PC-3 (cell line): ENCODE measurements at regions not wholly inside any gene's neighbourhood (a gene's known extent, or its start where the extent isn't known, plus 50 kb on each side); places are given as distances from the start of the nearest gene placed in this dataset.

Experiments used
- ATAC-seq: fragments of 200-7000 bp; cut with Tn5 transposase; 2 replicates; pipeline ENCODE4 v1.9.1; 2020; ENCODE audit warnings: mild to moderate bottlenecking, moderate library complexity
- BruUV-seq: library from RNA; stranded (reverse); fragments of 400-500 nt; replicated peaks from 2 replicates; lab custom pipeline; 2021; lab: Mats Ljungman, UMichigan
- CTCF ChIA-PET: fragments of 300-600 bp; sonication (Branson Sonifier 250); formaldehyde crosslinking; loops from one replicate; lab custom pipeline; 2022; ENCODE audit warnings: antibody characterized with exemption; lab: Charles Lee
- POLR2A ChIA-PET: fragments of 300-600 bp; sonication (Branson Sonifier 250); formaldehyde crosslinking; loops from one replicate; lab custom pipeline; 2022; ENCODE audit warnings: antibody characterized with exemption; ENCODE audit not compliant: unreplicated experiment; lab: Charles Lee
- DNase-seq: peaks from one replicate; pipeline ENCODE4 v3.0.0-alpha.2; 2015
- H2AFZ ChIP-seq: fragments of 300-600 bp; sonication (generic); 2 replicates; pipeline ENCODE4 v1.6.0; 2016; ENCODE audit warnings: antibody characterized with exemption, low read length
- H3F3A ChIP-seq: fragments of 300-600 bp; sonication (generic); one replicate; pipeline ENCODE4 v1.6.0; 2017; ENCODE audit warnings: antibody characterized with exemption, low read length, control low read depth, mild to moderate bottlenecking; ENCODE audit not compliant: unreplicated experiment
- H3K27ac ChIP-seq: fragments of 300-600 bp; sonication (generic); 2 replicates; pipeline ENCODE4 v1.5.1; 2016; ENCODE audit warnings: mild to moderate bottlenecking, low read length
- H3K27me3 ChIP-seq: fragments of 300-600 bp; sonication (generic); 2 replicates; pipeline ENCODE4 v1.6.1; 2016; ENCODE audit warnings: low read length, mixed read lengths
- H3K36me3 ChIP-seq: fragments of 300-600 bp; sonication (generic); 2 replicates; pipeline ENCODE4 v1.6.1; 2016; ENCODE audit warnings: low read depth, mixed run types, low read length, mixed read lengths
- H3K4me1 ChIP-seq: fragments of 300-600 bp; sonication (generic); 2 replicates; pipeline ENCODE4 v1.5.1; 2016; ENCODE audit warnings: low read length; ENCODE audit not compliant: insufficient read depth
- H3K4me2 ChIP-seq: fragments of 300-600 bp; sonication (generic); 2 replicates; pipeline ENCODE4 v1.6.0; 2016; ENCODE audit warnings: low read length
- H3K4me3 ChIP-seq: fragments of 300-600 bp; sonication (generic); 2 replicates; pipeline ENCODE4 v1.5.1; 2016; ENCODE audit warnings: mild to moderate bottlenecking, low read length, mixed read lengths
- H3K79me2 ChIP-seq: fragments of 300-600 bp; sonication (generic); 2 replicates; pipeline ENCODE4 v1.6.1; 2017; ENCODE audit warnings: low read length, mixed read lengths
- H3K9ac ChIP-seq: fragments of 300-600 bp; sonication (generic); 2 replicates; pipeline ENCODE4 v1.6.0; 2016; ENCODE audit warnings: mild to moderate bottlenecking, low read length
- H3K9me2 ChIP-seq: fragments of 300-600 bp; sonication (generic); replicated peaks from 2 replicates; pipeline ENCODE4 v1.6.1; 2016; ENCODE audit warnings: mixed run types, low read length, mixed read lengths
- H3K9me3 ChIP-seq: fragments of 300-600 bp; sonication (generic); 2 replicates; pipeline ENCODE4 v1.6.1; 2016; ENCODE audit warnings: low read length, mixed read lengths
- H4K20me1 ChIP-seq: fragments of 300-600 bp; sonication (generic); 2 replicates; pipeline ENCODE4 v1.6.1; 2016; ENCODE audit warnings: low read length, mixed read lengths
- CTCF ChIP-seq: fragments of 300-600 bp; sonication (generic); conservative IDR thresholded peaks from 2 replicates; pipeline ENCODE4 v1.5.1; 2017; ENCODE audit warnings: antibody characterized with exemption, low read depth, mild to moderate bottlenecking, low read length
- EZH2 ChIP-seq: fragments of 300-600 bp; sonication (generic); IDR thresholded peaks from one replicate; pipeline ENCODE4 v1.6.1; 2017; ENCODE audit warnings: antibody characterized with exemption, mild to moderate bottlenecking, low read length; ENCODE audit not compliant: unreplicated experiment
- EZH2phosphoT487 ChIP-seq: fragments of 300-600 bp; sonication (generic); IDR thresholded peaks from 2 replicates; pipeline ENCODE4 v1.6.1; 2018; ENCODE audit warnings: mild to moderate bottlenecking, antibody characterized with exemption, low read length, borderline replicate concordance
- intact Hi-C: fragments of 100-400 bp; cut with micrococcal nuclease; formaldehyde crosslinking; loops from 2 replicates; pipeline ENCODE4 v1.9.0; 2023

GRCh38 chr15:92705764-92706163, 50.2 kb upstream of the FAM174B start:
- Histone ChIP-seq H3K4me2 (no peak overlapping the region), H3K36me3 (no peaks in the 10 kb centered on the region), H3K9me3 (no peaks in the 10 kb centered on the region), H3K27ac (no peak overlapping the region), H2AFZ (no peak overlapping the region), H3K9ac (no peak overlapping the region), H3K79me2 (no peaks in the 10 kb centered on the region), H3K27me3 (peaks cover 20% of the 10 kb centered on the region; the same call in 1 of the 2 replicates), H4K20me1 (no peaks in the 10 kb centered on the region), H3K4me3 (no peak overlapping the region), H3F3A (no peaks in the 10 kb centered on the region), H3K4me1 (no peaks in the 10 kb centered on the region), H3K9me2 (no peaks in the 10 kb centered on the region)
- DNase-seq (no peak), ATAC-seq (no peak)
- intact Hi-C loops = no loop called here
- no peak for TF ChIP-seq CTCF
- TF ChIP-seq EZH2 = no peak
- no peak for TF ChIP-seq EZH2phosphoT487
- POLR2A ChIA-PET = no interaction called here
- BruUV-seq = no TSS peak
- CTCF ChIA-PET = no interaction called here

GRCh38 chr15:92706201-92706600, 50.6 kb upstream of the FAM174B start:
- CTCF ChIA-PET = no interaction called here
- Histone ChIP-seq H3K27ac (no peak overlapping the region), H3K9me2 (no peaks in the 10 kb centered on the region), H3K36me3 (no peaks in the 10 kb centered on the region), H3K4me3 (no peak overlapping the region), H2AFZ (no peak overlapping the region), H3K27me3 (peaks cover 20% of the 10 kb centered on the region; the same call in 1 of the 2 replicates), H3K79me2 (no peaks in the 10 kb centered on the region), H3K9ac (no peak overlapping the region), H4K20me1 (no peaks in the 10 kb centered on the region), H3K4me2 (no peak overlapping the region), H3F3A (no peaks in the 10 kb centered on the region), H3K4me1 (no peaks in the 10 kb centered on the region), H3K9me3 (no peaks in the 10 kb centered on the region)
- BruUV-seq = no TSS peak
- DNase-seq (no peak), ATAC-seq (no peak)
- TF ChIP-seq EZH2phosphoT487 (no peak), CTCF (no peak), EZH2 (no peak)
- POLR2A ChIA-PET = no interaction called here
- intact Hi-C loops = no loop called here

- Histone ChIP-seq H3K4me1 (no peaks in the 10 kb centered on the region), H3K4me3 (no peak overlapping the region), H3K36me3 (no peaks in the 10 kb centered on the region), H2AFZ (no peak overlapping the region), H3K9ac (no peak overlapping the region), H3K4me2 (no peak overlapping the region), H3K27ac (no peak overlapping the region), H4K20me1 (no peaks in the 10 kb centered on the region), H3K27me3 (peaks cover 20% of the 10 kb centered on the region; the same call in 1 of the 2 replicates), H3K79me2 (no peaks in the 10 kb centered on the region), H3K9me2 (no peaks in the 10 kb centered on the region), H3K9me3 (no peaks in the 10 kb centered on the region), H3F3A (no peaks in the 10 kb centered on the region)
- TF ChIP-seq EZH2 (no peak), CTCF (no peak), EZH2phosphoT487 (no peak)
- intact Hi-C loops = no loop called here
- no peak for ATAC-seq
- POLR2A ChIA-PET = no interaction called here
- no peak for DNase-seq
- BruUV-seq = no TSS peak
- CTCF ChIA-PET = no interaction called here
Observed at GRCh38 chr15:92707880-92708551, 52.4 kb upstream of the FAM174B start.
